ENCODE measurements at regions not wholly inside any gene's neighbourhood (a gene's known extent, or its start where the extent isn't known, plus 50 kb on each side); places are given as distances from the start of the nearest gene placed in this dataset.

GRCh38 chr9:82171271-82171670 lies 182.7 kb downstream of the SPATA31D1 start:
- TF ChIP-seq CTCF (conservative IDR thresholded peaks at IDR 0.05): no peak
- H3K4me1 Mint-ChIP-seq: peaks cover 17 to 22% of the 10 kb centered on the region in 2 experiments
- Histone ChIP-seq H3K9me3 (ENCODE audit: control insufficient read depth, low read depth, low read length) (no peaks in the 10 kb centered on the region), H2BK5ac (ENCODE audit: insufficient read length, low read length) (no peak overlapping the region), H2BK15ac (ENCODE audit: low read depth, low read length) (no peak overlapping the region), H2BK12ac (ENCODE audit: insufficient read length, low read depth, low read length) (no peak overlapping the region), H4K20me1 (ENCODE audit: control insufficient read depth, insufficient read depth, insufficient read length) (no peaks in the 10 kb centered on the region), H3K56ac (ENCODE audit: insufficient read length, low read depth, low read length) (no peak overlapping the region), H2AFZ (ENCODE audit: low read length) (no peak overlapping the region), H4K91ac (ENCODE audit: insufficient read length, low read depth, low read length) (no peak overlapping the region), H3K4me1 (ENCODE audit: insufficient read depth, low read length) (peaks cover 3% of the 10 kb centered on the region; the same call in 1 of the 2 replicates), H3K23me2 (ENCODE audit: insufficient read length, low read depth, low read length, poor library complexity, severe bottlenecking) (no peaks in the 10 kb centered on the region), H3K14ac (ENCODE audit: insufficient read depth, low read length) (no peak overlapping the region), H3K18ac (ENCODE audit: insufficient read length, low read depth, low read length) (no peak overlapping the region), H3K79me2 (ENCODE audit: insufficient read depth, low read length) (no peaks in the 10 kb centered on the region), H3K79me1 (ENCODE audit: insufficient read depth, low read depth, low read length, poor library complexity, severe bottlenecking) (no peaks in the 10 kb centered on the region), H3K27me3 (ENCODE audit: insufficient read depth, low read length) (no peaks in the 10 kb centered on the region), H3K9ac (ENCODE audit: extremely low read depth, insufficient read length, low read length) (no peak overlapping the region), H3K4me2 (ENCODE audit: insufficient read depth, insufficient read length, low read length) (no peak overlapping the region), H2AK5ac (ENCODE audit: insufficient read length, low read length) (no peak overlapping the region), H2BK120ac (ENCODE audit: low read depth, low read length, poor library complexity, severe bottlenecking) (no peak overlapping the region), H3K23ac (ENCODE audit: insufficient read length, low read depth, low read length) (no peak overlapping the region), H3T11ph (ENCODE audit: low read length) (no peak overlapping the region), H3K27ac (ENCODE audit: insufficient read length, low read depth, low read length) (no peak overlapping the region), H4K5ac (ENCODE audit: insufficient read length, low read depth, low read length) (no peak overlapping the region), H4K8ac (replicated peaks; ENCODE audit: insufficient read length, low read depth, low read length) (no peak overlapping the region), H2BK20ac (ENCODE audit: low read depth, low read length, poor library complexity, severe bottlenecking) (no peak overlapping the region), H3K4ac (ENCODE audit: low read depth, low read length) (no peak overlapping the region)
- H3K27me3 Mint-ChIP-seq (ENCODE audit: low read depth): no peaks in the 10 kb centered on the region
- H3K27ac Mint-ChIP-seq: no peak overlapping the region; a peak in 1 of 7 replicates
- H3K4me3 Mint-ChIP-seq: no peak overlapping the region
- no peak for DNase-seq
- no CpG with 5 or more reads among the region's 3 CpGs for WGBS (ENCODE audit: extremely low coverage, insufficient read length, low lambda C conversion rate)
- no peaks in the 10 kb centered on the region for H3K9me3 Mint-ChIP-seq
- no peaks in the 10 kb centered on the region; a peak in 2 of 7 replicates for H3K36me3 Mint-ChIP-seq (ENCODE audit: insufficient read depth in 1 of 3, low read depth in 3 of 3)
